OCI-LY1 (cell line): ENCODE measurements at regions not wholly inside any gene's neighbourhood (a gene's known extent, or its start where the extent isn't known, plus 50 kb on each side); places are given as distances from the start of the nearest gene placed in this dataset.

Experiments
- EZH2 ChIP-seq: fragments of 200-600 bp; sonication (generic), shearing (Covaris generic); IDR thresholded peaks from 2 replicates; pipeline ENCODE4 v1.8.0; 2017; ENCODE audit warnings: borderline replicate concordance, mixed run types, mild to moderate bottlenecking, antibody characterized with exemption, low read length, moderate library complexity, mixed read lengths
- TF ChIP-seq, protein P1 (sequence below): fragments of 200-600 bp; sonication (generic), shearing (Covaris generic); IDR thresholded peaks from 2 replicates; pipeline ENCODE4 v1.5.1; 2017; ENCODE audit warnings: mild to moderate bottlenecking, antibody characterized with exemption, low read length, moderate library complexity, mixed read lengths

GRCh38 chr7:98729121-98729520 lies 112.0 kb downstream of the NPTX2 start:
- TF ChIP-seq, protein P1, sequence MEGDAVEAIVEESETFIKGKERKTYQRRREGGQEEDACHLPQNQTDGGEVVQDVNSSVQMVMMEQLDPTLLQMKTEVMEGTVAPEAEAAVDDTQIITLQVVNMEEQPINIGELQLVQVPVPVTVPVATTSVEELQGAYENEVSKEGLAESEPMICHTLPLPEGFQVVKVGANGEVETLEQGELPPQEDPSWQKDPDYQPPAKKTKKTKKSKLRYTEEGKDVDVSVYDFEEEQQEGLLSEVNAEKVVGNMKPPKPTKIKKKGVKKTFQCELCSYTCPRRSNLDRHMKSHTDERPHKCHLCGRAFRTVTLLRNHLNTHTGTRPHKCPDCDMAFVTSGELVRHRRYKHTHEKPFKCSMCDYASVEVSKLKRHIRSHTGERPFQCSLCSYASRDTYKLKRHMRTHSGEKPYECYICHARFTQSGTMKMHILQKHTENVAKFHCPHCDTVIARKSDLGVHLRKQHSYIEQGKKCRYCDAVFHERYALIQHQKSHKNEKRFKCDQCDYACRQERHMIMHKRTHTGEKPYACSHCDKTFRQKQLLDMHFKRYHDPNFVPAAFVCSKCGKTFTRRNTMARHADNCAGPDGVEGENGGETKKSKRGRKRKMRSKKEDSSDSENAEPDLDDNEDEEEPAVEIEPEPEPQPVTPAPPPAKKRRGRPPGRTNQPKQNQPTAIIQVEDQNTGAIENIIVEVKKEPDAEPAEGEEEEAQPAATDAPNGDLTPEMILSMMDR, result no peak
- TF ChIP-seq EZH2, result no peak
